HG02571 (cell line): ENCODE measurements at regions not wholly inside any gene's neighbourhood (a gene's known extent, or its start where the extent isn't known, plus 50 kb on each side); places are given as distances from the start of the nearest gene placed in this dataset.
A peak's percentile ranks its signal among the peaks of the same experiment; 100 is the strongest.
"Not testable (repeated sequence)": the region's sequence is repeated elsewhere in the genome, so short reads cannot be mapped to it uniquely, and the experiment has no call there.

ENCODE experiments used
- ATAC-seq: cut with Tn5 transposase; IDR thresholded peaks from one replicate; pipeline ENCODE4 v1.9.1; 2021; ENCODE audit warnings: mild to moderate bottlenecking, moderate library complexity; ENCODE audit not compliant: unreplicated experiment

DNA sequence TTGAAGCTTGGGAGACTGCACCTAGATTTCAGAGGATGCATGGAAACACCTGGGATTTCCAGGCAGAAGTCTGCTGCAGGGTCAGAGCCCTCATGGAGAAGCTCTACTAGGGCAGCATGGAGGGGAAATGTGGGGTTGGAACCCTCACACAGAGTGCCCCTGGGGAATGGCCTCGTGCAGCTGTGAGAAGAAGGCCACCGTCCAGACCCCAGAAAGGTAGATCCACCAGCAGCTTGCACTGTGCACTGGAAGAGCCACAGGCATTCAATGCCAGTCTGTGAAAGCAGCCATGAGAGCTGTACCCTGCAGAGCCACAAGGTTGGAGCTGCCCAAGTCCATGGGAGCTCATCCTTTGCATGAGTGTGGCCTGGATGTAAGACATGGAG lies 285.3 kb upstream of the FAM174A start:
- ATAC-seq: no peak

DNA sequence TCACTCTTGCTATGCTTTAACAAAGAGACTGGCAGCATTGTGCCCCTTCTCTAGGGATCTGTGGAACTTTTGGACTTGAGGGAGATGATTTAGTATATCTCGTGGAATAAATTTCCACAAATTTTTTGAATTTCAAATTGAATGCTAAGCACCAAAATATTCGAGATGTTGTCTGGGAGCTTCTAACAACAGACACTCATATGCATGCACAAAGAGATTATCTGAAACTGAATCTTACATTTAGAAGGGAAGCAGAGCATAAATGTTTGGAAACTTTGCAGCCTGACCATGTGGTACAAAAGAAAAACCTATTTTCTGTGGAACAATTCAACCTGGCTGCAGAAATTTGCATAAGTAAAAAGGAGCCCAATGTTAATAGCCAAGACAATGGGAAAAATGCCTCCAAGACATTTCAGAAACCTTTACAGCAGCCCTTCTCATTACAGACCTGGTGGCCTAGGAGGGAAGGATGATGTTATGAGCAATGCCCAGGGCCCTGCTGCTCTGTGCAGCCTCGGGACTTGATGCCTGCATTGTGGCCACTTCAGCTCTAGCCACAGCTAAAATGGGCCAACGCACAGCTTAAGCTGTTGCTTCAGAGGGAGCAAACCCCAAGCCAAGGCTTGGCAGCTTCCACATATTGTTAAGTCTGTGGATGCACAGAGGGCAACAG lies 285.8 kb upstream of the FAM174A start:
- ATAC-seq: no peak

GRCh38 chr5:100232736-100233135 lies 302.4 kb upstream of the FAM174A start:
- ATAC-seq: no peak

- no peak for ATAC-seq
Observed at GRCh38 chr5:100188778-100189177, 346.4 kb upstream of the FAM174A start.

DNA sequence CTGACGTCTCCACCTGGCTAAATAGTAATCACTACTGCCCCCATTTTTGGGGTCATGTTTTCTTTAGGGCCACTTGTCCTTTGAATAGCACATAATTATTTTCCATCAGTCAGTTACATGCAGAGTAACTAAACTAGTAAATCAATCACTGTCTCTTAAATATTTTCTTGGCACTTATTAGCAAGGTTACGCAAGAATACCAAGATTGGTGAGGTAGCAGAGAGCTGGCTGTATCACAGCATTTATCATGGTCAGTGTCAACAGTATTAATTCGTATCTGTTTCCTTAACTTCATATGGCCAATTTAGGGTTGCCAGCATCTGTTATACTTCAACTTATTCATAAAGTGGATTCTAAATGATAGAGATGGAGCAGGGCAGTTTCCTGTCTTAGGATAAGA lies 346.8 kb upstream of the FAM174A start:
- no peak for ATAC-seq

- ATAC-seq: no peak
Observed at GRCh38 chr5:100186181-100186580, 349.0 kb upstream of the FAM174A start.

DNA sequence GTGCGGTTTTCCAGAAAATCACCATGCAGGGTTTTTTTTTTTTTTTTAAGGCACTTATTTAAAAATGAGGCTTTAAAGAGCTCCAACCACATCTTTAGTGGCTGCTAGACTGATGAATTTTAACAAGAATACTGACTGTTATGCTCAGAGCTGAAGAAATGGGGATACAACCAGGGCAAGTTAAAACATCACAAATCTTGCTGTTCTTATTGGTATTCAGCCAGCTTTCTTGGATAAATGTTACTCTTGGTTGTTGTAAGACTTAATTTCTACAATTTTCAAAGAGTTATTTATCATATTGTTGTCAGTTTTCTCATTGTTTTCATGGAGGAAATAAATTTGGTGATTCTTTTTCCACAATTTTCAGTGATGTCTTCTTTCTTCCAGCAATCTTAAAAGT lies 352.8 kb upstream of the FAM174A start:
- ATAC-seq: no peak

- ATAC-seq: no peak
Observed at GRCh38 chr5:100175346-100175745, 359.8 kb upstream of the FAM174A start.

DNA sequence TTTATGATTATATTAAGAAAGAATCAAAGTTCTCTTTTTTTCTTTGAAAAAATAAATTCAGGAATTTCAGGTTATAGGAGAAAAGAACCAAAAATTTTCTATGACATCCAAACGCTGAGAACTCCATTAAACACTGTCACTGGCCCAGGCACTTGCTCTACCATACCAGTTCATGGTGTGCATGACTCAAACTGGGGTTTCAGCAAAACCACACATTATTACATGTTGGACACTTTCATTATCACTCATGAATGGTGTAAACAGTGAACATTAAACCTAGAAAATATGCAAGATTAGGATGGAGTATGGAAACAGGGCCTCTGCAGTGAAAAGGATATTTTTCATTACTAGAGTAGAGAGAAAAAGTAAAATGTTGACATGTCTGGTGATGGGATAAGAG lies 369.9 kb upstream of the FAM174A start:
- peak; percentile 100 for ATAC-seq

DNA sequence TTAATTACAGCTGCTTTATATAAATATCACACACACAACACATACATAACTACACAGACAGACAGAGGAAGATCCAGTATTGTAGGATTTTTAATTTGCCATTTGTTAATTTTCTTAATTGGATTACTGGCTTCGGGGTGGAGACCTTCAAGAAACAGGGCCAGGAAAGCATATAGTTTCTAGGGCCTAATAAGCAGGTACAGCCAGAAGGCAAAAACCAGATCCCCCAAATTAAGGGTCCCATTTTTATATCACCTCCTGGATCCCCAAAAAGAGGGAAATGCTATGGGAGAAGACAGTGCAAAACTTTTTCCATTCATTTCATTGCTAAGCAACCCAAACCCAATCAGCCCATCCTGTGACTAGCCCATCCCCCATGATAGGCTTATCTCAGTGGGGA lies 373.3 kb upstream of the FAM174A start:
- ATAC-seq: no peak

DNA sequence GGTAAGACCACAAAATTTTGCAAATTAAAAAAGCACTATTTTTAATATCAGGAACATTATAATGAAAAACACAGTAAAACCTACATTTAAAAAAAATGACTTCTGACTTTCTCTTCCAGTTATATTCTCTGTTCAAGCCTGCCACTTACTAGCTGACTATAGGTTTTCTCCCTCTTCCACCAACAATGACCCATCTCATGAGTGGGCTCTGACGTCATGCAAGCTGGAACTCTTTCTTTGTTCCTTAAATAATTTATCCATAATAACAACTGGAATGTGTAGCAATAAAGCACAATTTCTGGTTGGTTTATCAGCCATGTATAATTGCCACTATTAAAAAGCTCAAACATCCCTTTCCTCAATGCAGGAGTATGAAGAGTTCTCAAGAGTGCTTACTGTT lies 378.1 kb upstream of the FAM174A start:
- ATAC-seq: no peak

DNA sequence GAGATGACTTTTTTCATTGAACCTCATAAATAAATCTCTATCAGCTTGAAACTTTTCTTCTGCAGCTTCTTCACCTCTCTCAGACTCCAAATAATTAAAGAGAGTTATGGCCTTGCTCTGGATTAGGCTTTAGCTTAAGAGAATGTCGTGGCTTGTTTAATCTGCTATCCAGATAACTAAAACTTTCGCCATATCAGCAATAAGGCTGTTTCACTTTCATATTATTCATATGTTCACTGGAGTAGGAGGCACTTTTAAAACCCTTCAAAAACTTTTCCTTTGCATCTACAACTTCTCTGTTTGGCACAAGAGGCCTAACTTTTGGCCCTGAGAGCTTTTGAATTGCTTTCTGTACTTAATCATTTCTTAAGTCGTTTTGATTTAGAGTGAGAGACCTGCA lies 386.9 kb upstream of the FAM174A start:
- ATAC-seq: no peak

DNA sequence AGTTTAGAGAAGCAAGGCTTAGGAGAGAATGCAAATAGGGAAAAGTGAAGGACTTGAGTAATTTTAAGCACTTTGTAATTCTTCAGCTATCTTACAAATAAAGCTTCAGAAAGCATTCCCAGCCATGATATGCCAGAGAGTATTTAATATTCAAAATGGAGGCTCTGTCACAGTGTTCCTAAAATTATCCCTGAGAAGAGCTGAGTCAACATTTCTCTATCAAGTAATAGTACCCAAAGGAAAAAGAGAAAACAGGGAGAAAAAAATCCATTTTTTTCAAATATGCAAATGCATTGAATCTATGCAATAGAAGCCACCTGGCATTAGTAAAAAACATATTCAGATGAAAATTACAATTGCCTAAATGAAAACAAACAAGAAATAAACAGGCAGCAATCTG lies 392.6 kb upstream of the FAM174A start:
- ATAC-seq: no peak

DNA sequence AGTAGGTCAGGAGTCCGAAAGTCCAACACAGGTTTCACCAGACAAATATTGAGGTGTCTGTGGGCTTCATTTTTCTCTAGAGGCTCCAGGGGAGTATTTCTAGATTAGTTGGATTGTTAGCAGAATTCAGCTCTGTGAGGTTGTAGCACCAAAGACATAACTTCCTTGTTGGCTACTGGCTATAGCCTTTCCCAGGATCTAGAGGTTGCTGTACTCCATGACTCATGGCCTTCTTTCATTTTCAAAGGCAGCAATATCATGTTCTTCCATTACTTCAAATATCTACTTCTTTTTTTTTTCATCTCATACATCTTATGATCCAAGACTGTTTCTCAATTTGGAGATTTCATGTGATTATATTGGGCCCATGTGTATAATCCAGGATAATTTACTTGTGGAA lies 404.0 kb upstream of the FAM174A start:
- ATAC-seq: no peak

DNA sequence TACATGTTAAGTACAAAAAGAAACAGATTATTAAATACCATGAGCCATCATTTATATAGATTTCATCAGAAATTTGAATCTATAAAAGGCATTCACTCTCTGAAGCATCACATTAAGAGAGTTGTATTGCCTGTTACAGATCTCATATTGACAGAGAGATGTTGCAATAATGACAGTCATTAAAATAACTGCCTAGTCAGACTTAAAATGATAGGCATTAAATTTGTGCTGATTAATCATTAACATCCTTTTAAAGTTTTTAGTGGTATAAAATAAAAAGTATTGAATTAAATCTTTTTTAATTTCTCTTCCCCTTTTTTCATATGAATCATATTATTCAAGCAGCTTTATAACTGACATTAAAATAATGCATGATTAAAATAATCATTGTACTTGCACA lies 404.9 kb upstream of the FAM174A start:
- ATAC-seq: no peak

DNA sequence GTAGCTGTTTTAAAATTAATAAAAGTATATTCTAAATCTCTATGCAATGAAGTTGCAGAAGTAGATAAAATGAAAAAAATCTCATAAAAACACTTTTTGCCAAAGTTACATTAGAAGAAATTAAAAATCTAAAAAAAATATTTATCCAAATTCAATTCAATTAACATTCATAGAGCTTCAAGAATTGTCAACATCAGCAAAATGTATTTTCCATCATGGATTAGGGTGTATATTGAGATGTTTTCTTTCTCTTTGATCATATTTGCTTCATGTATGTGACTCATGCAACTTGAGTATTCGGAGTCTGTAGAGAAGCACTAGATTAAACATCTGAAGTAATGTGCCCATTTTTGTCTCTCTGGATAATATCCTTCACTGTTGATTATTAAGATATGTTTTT lies 415.3 kb upstream of the FAM174A start:
- no peak for ATAC-seq

DNA sequence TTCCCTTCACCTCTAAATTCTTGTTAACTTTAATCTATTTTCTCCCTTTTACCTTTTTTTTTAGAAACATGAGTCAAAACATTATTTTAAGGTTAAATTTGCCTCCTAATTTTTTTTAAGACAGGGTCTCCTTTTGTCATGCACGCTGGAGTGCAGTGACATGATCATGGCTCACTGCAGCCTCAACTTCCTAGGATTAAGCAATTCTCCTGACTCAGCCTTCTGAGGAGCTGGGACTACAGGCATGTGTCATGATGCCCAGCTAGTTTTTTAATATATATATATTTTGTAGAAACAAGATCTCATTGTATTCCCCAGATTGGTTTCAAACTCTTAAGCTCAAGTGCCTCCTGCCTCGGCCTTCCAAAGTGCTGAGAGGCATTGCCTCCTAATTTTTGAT lies 424.7 kb upstream of the FAM174A start:
- ATAC-seq: no peak

- ATAC-seq: no peak
Observed at GRCh38 chr5:100108883-100109282, 426.3 kb upstream of the FAM174A start.

DNA sequence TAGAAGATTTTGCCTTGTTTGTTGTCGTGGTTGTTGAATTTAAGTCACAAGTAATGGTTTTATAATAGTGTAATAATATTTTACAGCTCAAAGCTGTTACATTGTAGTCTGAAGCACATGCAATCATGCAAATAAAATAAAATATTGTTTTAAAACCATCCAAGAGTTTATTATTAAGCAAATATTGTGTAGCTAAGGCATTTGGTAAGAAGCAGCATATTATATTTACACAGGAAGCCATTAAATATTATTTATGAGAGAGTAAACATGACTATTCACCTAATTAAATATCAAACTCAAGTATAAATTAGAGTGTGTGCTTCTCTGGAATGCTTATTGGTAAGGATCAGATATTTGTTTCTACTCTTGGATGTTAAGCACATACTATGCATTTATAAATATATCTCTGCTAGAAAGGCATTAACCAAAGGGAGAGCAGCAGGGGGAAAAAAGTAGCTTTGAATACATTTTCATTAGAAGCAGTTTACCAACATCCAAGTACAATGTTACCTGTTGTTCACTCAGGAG lies 431.5 kb upstream of the FAM174A start:
- not testable (repeated sequence) for ATAC-seq

DNA sequence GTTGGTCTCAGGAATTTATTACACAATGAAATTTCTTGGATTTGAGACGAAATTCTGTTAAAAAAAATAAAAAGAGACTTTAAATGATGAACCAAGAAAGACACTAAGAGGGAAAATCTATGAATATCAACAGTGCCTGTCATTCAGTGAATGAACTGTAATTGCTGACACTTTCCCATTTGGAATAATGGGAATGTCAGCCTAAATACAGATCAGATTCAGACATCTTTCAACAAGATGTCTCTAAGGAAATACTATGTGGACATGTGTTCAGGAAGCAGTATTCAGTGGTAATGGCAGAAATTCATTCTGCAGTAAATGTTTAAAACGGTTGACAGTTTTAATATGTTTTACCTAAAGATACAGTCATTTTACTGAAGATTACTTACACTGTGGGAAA lies 433.7 kb upstream of the FAM174A start:
- not testable (repeated sequence) for ATAC-seq

GRCh38 chr5:100096328-100096727 lies 438.8 kb upstream of the FAM174A start:
- ATAC-seq: not testable (repeated sequence)

DNA sequence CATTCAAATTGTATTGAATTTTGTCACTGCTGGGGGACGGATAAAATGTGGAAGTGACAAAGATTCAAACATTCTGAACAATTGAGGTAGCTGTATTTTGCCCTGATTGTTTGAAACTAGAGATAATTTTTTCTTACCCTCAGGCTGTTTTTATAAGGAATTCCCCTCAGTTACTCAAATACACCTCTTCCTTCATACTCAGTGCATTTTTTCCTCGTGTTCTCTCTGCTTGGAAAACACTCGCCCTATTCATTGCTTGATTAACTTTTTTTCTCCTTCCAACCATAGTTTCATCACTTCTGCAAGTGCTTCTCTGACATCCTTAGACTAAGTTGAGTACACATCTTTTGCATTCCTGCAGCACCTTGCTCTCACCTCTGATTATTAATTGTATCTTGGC lies 454.5 kb upstream of the FAM174A start:
- ATAC-seq: not testable (repeated sequence)

DNA sequence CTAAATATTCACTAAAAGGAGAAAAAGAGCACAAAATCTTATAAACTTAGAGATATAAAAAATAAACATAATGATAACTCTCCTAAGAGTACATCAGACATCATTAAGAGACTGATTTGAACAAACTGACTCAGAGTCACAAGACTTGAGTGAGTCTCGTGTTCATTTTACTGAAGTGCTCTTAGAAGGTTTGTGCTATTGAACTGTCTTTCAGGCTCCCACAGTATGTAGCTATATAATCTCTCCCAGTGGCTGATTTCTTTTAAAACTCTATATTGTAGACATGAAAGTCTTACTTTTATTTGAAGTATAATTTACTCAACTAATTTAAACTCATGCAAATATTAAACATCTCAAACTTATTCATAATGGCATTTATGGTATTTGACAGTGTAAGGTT lies 456.0 kb upstream of the FAM174A start:
- not testable (repeated sequence) for ATAC-seq
